GM12878 (cell line): ENCODE measurements at regions not wholly inside any gene's neighbourhood (a gene's known extent, or its start where the extent isn't known, plus 50 kb on each side); places are given as distances from the start of the nearest gene placed in this dataset.

Experiments
- ATAC-seq: fragments of 200-7000 bp; cut with Tn5 transposase; 3 replicates; pipeline ENCODE4 v1.9.1; 2020; ENCODE audit warnings: mild to moderate bottlenecking, moderate library complexity
- BruUV-seq: library from RNA; stranded (reverse); fragments of 400-500 nt; replicated peaks from 2 replicates; lab custom pipeline; 2021; lab: Mats Ljungman, UMichigan
- CTCF ChIA-PET: fragments of 300-600 bp; sonication (Branson Sonifier 250); formaldehyde crosslinking; extraction: SDS; loops from one replicate; lab custom pipeline; 2021; ENCODE audit warnings: inconsistent platforms; lab: Yijun Ruan, JAX
- POLR2A ChIA-PET: fragments of 350-600 bp; formaldehyde crosslinking; extraction: SDS; loops from one replicate; lab custom pipeline; 2021; ENCODE audit warnings: inconsistent platforms; lab: Charles Lee
- RAD21 ChIA-PET: fragments of 300-600 bp; sonication (Branson Sonifier 250); formaldehyde crosslinking; loops from one replicate; lab custom pipeline; 2023; ENCODE audit warnings: antibody characterized with exemption; ENCODE audit not compliant: unreplicated experiment; lab: Charles Lee
- SMC1A ChIA-PET: fragments of 300-600 bp; sonication (Branson Sonifier 250); formaldehyde crosslinking; loops from one replicate; lab custom pipeline; 2023; ENCODE audit not compliant: unreplicated experiment, uncharacterized antibody; lab: Charles Lee
- DNase-seq: peaks from one replicate; pipeline ENCODE4 v3.0.0-alpha.2; 2011; ENCODE audit warnings: low read depth, low spot score
- FAIRE-seq: peaks from 3 replicates; lab custom pipeline; 2011; peaks lifted over from hg19 to GRCh38; lab: Jason Lieb, UNC
- H2AFZ ChIP-seq: 2 replicates; pipeline ENCODE4 v1.6.0; 2011; ENCODE audit warnings: low read depth, low read length, control low read depth; ENCODE audit not compliant: control insufficient read depth
- H3K27ac ChIP-seq: 2 replicates; pipeline ENCODE4 v1.5.1; 2011; ENCODE audit warnings: control low read depth; ENCODE audit not compliant: control insufficient read depth, insufficient read depth
- H3K27me3 ChIP-seq, 2 experiments: replicated peaks in 1 of 2; 2 replicates each; pipeline versions ENCODE4 v1.6.0 to v1.6.1; 2011; ENCODE audit warnings: low read length in 1 of 2; ENCODE audit not compliant: control insufficient read depth in 2 of 2, insufficient read depth in 2 of 2
- H3K36me3 ChIP-seq, 2 experiments: 2 replicates each; pipeline ENCODE4 v1.5.1; 2011; ENCODE audit warnings: low read length in 1 of 2; ENCODE audit not compliant: control insufficient read depth in 2 of 2, insufficient read depth in 2 of 2
- H3K4me1 ChIP-seq: 2 replicates; pipeline ENCODE4 v1.6.1; 2011; ENCODE audit warnings: mild to moderate bottlenecking, low read length, moderate library complexity, mixed read lengths; ENCODE audit not compliant: control insufficient read depth, insufficient read depth
- H3K4me2 ChIP-seq: 2 replicates; pipeline ENCODE4 v1.6.0; 2011; ENCODE audit warnings: control low read depth; ENCODE audit not compliant: control insufficient read depth, insufficient read depth
- H3K4me3 ChIP-seq: fragments of 200-600 bp; sonication (generic); 2 replicates; pipeline ENCODE4 v1.5.1; 2016
- H3K79me2 ChIP-seq: 2 replicates; pipeline ENCODE4 v1.6.0; 2011; ENCODE audit warnings: low read length; ENCODE audit not compliant: control insufficient read depth, insufficient read depth
- H3K9ac ChIP-seq: 2 replicates; pipeline ENCODE4 v1.8.0; 2011; ENCODE audit warnings: low read length, control low read depth, mixed read lengths; ENCODE audit not compliant: control insufficient read depth, insufficient read depth
- H3K9me3 ChIP-seq: replicated peaks from 3 replicates; pipeline ENCODE4 v1.5.1; 2011; ENCODE audit warnings: mild to moderate bottlenecking, low read length; ENCODE audit not compliant: control insufficient read depth, insufficient read depth
- H4K20me1 ChIP-seq: 2 replicates; pipeline ENCODE4 v1.6.0; 2011; ENCODE audit not compliant: control insufficient read depth, insufficient read depth
- BCL3 ChIP-seq: IDR thresholded peaks from 2 replicates; pipeline ENCODE4 v1.6.1; 2011; ENCODE audit warnings: borderline replicate concordance, low read depth, mild to moderate bottlenecking, moderate library complexity, low read length; ENCODE audit not compliant: insufficient read depth, poor library complexity, severe bottlenecking
- DPF2 ChIP-seq: fragments of 450-650 bp; IDR thresholded peaks from 2 replicates; pipeline ENCODE4 v1.6.1; 2017; ENCODE audit warnings: mild to moderate bottlenecking
- HCFC1 ChIP-seq: fragments of 150-350 bp; IDR thresholded peaks from 2 replicates; pipeline ENCODE4 v1.6.1; 2014; ENCODE audit warnings: low read length
- HDGF ChIP-seq: fragments of 450-650 bp; IDR thresholded peaks from 2 replicates; pipeline ENCODE4 v1.6.1; 2016; ENCODE audit warnings: antibody characterized with exemption
- IKZF2 ChIP-seq, 2 experiments: fragments of 450-650 bp; IDR thresholded peaks; 2 replicates each; pipeline ENCODE4 v1.6.1; 2017; ENCODE audit warnings: mild to moderate bottlenecking in 2 of 2, moderate library complexity in 2 of 2
- KAT2A ChIP-seq: conservative IDR thresholded peaks from 2 replicates; pipeline ENCODE4 v1.6.1; 2011; ENCODE audit warnings: low read depth, low read length; ENCODE audit not compliant: control insufficient read depth
- MEF2A ChIP-seq: IDR thresholded peaks from 2 replicates; pipeline ENCODE4 v1.6.1; 2011; ENCODE audit warnings: low read depth, mild to moderate bottlenecking, low read length, moderate library complexity; ENCODE audit not compliant: insufficient read depth
- PAX5 ChIP-seq: IDR thresholded peaks from 2 replicates; pipeline ENCODE4 v1.6.1; 2011; ENCODE audit warnings: low read depth, low read length, borderline replicate concordance
- PAX8 ChIP-seq: fragments of 450-650 bp; IDR thresholded peaks from 2 replicates; pipeline ENCODE4 v1.6.1; 2017; ENCODE audit warnings: mild to moderate bottlenecking, moderate library complexity
- PRDM15 ChIP-seq: fragments of 450-650 bp; formaldehyde crosslinking; IDR thresholded peaks from 2 replicates; pipeline ENCODE4 v1.4.0; 2020; ENCODE audit warnings: mild to moderate bottlenecking, moderate library complexity
- RUNX3 ChIP-seq: IDR thresholded peaks from 2 replicates; pipeline ENCODE4 v1.6.1; 2012; ENCODE audit warnings: low read length, inconsistent platforms
- YBX1 ChIP-seq: fragments of 450-650 bp; IDR thresholded peaks from 2 replicates; pipeline ENCODE4 v1.6.1; 2016; ENCODE audit warnings: antibody characterized with exemption
- ZNF207 ChIP-seq: fragments of 450-650 bp; IDR thresholded peaks from 2 replicates; pipeline ENCODE4 v1.6.1; 2014; ENCODE audit warnings: antibody characterized with exemption, mild to moderate bottlenecking, borderline replicate concordance
- WGBS: methylation state at CpG from one replicate; pipeline ENCODE4 v1.1.6; 2016; ENCODE audit warnings: low lambda C conversion rate; ENCODE audit not compliant: insufficient replicate concordance, insufficient coverage; ENCODE audit errors: missing lambda C conversion rate; 5-methylcytosine and 5-hydroxymethylcytosine counted together
- in situ Hi-C: fragments of 300-500 bp; cut with MboI; formaldehyde crosslinking; loops from 9 replicates; pipeline ENCODE4 v1.14.3; 2018; ENCODE audit warnings: mixed read lengths
- intact Hi-C: fragments of 100-400 bp; cut with micrococcal nuclease; formaldehyde crosslinking; loops from one replicate; pipeline ENCODE4 v1.14.2; 2022; ENCODE audit not compliant: unreplicated experiment
- TF ChIP-seq, protein P1 (sequence below): IDR thresholded peaks from 2 replicates; pipeline ENCODE4 v1.6.1; 2012; ENCODE audit warnings: mild to moderate bottlenecking, low read depth, low read length
- TF ChIP-seq, protein P2 (sequence below): fragments of 450-650 bp; IDR thresholded peaks from 2 replicates; pipeline ENCODE4 v1.6.1; 2017; ENCODE audit warnings: mild to moderate bottlenecking

- ChIA-PET CTCF (no interaction called here), SMC1A (no interaction called here), RAD21 (no interaction called here), POLR2A (no interaction called here)
- no peaks in the 10 kb centered on the region for H3K4me1 ChIP-seq
- 17% methylated on average over 1 of the region's 1 CpG for WGBS
- in situ Hi-C loops (no loop called here), intact Hi-C loops (no loop called here)
- H3K27me3 ChIP-seq, result no peaks in the 10 kb centered on the region
- no peaks in the 10 kb centered on the region for H4K20me1 ChIP-seq
- no peak for FAIRE-seq
- H3K27ac ChIP-seq, result no peak overlapping the region
- no peak overlapping the region for H3K9ac ChIP-seq
- H3K9me3 ChIP-seq, result no peaks in the 10 kb centered on the region
- H3K79me2 ChIP-seq, result no peaks in the 10 kb centered on the region
- H3K36me3 ChIP-seq, result no peaks in the 10 kb centered on the region
- H2AFZ ChIP-seq, result no peak overlapping the region
- no peak for DNase-seq
- H3K4me2 ChIP-seq, result no peak overlapping the region
- BruUV-seq, result no TSS peak
- no peak for ATAC-seq
- no peak overlapping the region for H3K4me3 ChIP-seq
- TF ChIP-seq HCFC1 (no peak), HDGF (no peak), BCL3 (no peak), KAT2A (no peak), RUNX3 (no peak), PAX5 (no peak), MEF2A (no peak), IKZF2 (IDR thresholded peaks at IDR 0.05) (no peak), DPF2 (no peak), PAX8 (no peak), PRDM15 (CRISPR knock-in tag) (no peak), YBX1 (no peak), ZNF207 (no peak)
- TF ChIP-seq, protein P1, sequence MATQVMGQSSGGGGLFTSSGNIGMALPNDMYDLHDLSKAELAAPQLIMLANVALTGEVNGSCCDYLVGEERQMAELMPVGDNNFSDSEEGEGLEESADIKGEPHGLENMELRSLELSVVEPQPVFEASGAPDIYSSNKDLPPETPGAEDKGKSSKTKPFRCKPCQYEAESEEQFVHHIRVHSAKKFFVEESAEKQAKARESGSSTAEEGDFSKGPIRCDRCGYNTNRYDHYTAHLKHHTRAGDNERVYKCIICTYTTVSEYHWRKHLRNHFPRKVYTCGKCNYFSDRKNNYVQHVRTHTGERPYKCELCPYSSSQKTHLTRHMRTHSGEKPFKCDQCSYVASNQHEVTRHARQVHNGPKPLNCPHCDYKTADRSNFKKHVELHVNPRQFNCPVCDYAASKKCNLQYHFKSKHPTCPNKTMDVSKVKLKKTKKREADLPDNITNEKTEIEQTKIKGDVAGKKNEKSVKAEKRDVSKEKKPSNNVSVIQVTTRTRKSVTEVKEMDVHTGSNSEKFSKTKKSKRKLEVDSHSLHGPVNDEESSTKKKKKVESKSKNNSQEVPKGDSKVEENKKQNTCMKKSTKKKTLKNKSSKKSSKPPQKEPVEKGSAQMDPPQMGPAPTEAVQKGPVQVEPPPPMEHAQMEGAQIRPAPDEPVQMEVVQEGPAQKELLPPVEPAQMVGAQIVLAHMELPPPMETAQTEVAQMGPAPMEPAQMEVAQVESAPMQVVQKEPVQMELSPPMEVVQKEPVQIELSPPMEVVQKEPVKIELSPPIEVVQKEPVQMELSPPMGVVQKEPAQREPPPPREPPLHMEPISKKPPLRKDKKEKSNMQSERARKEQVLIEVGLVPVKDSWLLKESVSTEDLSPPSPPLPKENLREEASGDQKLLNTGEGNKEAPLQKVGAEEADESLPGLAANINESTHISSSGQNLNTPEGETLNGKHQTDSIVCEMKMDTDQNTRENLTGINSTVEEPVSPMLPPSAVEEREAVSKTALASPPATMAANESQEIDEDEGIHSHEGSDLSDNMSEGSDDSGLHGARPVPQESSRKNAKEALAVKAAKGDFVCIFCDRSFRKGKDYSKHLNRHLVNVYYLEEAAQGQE, result no peak
- TF ChIP-seq, protein P2, sequence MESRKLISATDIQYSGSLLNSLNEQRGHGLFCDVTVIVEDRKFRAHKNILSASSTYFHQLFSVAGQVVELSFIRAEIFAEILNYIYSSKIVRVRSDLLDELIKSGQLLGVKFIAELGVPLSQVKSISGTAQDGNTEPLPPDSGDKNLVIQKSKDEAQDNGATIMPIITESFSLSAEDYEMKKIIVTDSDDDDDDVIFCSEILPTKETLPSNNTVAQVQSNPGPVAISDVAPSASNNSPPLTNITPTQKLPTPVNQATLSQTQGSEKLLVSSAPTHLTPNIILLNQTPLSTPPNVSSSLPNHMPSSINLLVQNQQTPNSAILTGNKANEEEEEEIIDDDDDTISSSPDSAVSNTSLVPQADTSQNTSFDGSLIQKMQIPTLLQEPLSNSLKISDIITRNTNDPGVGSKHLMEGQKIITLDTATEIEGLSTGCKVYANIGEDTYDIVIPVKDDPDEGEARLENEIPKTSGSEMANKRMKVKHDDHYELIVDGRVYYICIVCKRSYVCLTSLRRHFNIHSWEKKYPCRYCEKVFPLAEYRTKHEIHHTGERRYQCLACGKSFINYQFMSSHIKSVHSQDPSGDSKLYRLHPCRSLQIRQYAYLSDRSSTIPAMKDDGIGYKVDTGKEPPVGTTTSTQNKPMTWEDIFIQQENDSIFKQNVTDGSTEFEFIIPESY, result no peak
Observed at GRCh38 chr14:43297794-43298193, 1209.3 kb downstream of the FSCB start.
